HepG2 (cell line): ENCODE measurements at regions not wholly inside any gene's neighbourhood (a gene's known extent, or its start where the extent isn't known, plus 50 kb on each side); places are given as distances from the start of the nearest gene placed in this dataset.

ENCODE experiments used
- ATAC-seq: fragments of 200-7000 bp; cut with Tn5 transposase; 3 replicates; pipeline ENCODE4 v1.9.1; 2020; ENCODE audit warnings: mild to moderate bottlenecking, moderate library complexity
- BruUV-seq: library from RNA; stranded (reverse); fragments of 400-500 nt; replicated peaks from 2 replicates; lab custom pipeline; 2021; lab: Mats Ljungman, UMichigan
- CTCF ChIA-PET: fragments of 300-600 bp; formaldehyde crosslinking; extraction: SDS; loops from one replicate; lab custom pipeline; 2021; ENCODE audit warnings: low total read pairs, inconsistent platforms, low intra/inter-chr PET ratio; lab: Yijun Ruan, JAX
- POLR2A ChIA-PET: fragments of 350-600 bp; sonication (Branson Sonifier 250); formaldehyde crosslinking; loops from one replicate; lab custom pipeline; 2020; ENCODE audit warnings: antibody characterized with exemption, inconsistent platforms; lab: Yijun Ruan, JAX
- DNase-seq: peaks from one replicate; pipeline ENCODE4 v3.0.0-alpha.2; 2015; ENCODE audit warnings: low spot score
- FAIRE-seq: peaks from 3 replicates; lab custom pipeline; 2011; peaks lifted over from hg19 to GRCh38; lab: Jason Lieb, UNC
- H2AFZ ChIP-seq: one replicate; pipeline ENCODE4 v1.6.1; 2011; ENCODE audit warnings: low read length, inconsistent platforms
- H3K27ac ChIP-seq: fragments of 300-600 bp; 3 replicates; pipeline ENCODE4 v1.8.0; 2011; ENCODE audit warnings: mixed run types, mild to moderate bottlenecking, mixed read lengths, low read length, inconsistent platforms; ENCODE audit not compliant: insufficient read depth; ENCODE audit errors: extremely low read length
- H3K27me3 ChIP-seq, 2 experiments: fragments of 200-600 bp in 1 of 2; 2 replicates in 1 of 2; 3 replicates in 1 of 2; pipeline versions ENCODE4 v1.6.0 to v1.8.0; 2011; ENCODE audit warnings: low read length in 2 of 2, mild to moderate bottlenecking in 2 of 2, moderate library complexity in 2 of 2, inconsistent platforms in 1 of 2; ENCODE audit not compliant: insufficient read depth in 2 of 2, control insufficient read depth in 1 of 2
- H3K36me3 ChIP-seq, 2 experiments: fragments of 200-600 bp in 1 of 2; replicated peaks in 1 of 2; 2 replicates in 1 of 2; 3 replicates in 1 of 2; pipeline versions ENCODE4 v1.5.1 to v1.8.0; 2011; ENCODE audit warnings: low read length in 2 of 2, inconsistent platforms in 1 of 2; ENCODE audit not compliant: insufficient read depth in 2 of 2, control insufficient read depth in 1 of 2
- H3K4me1 ChIP-seq: 2 replicates; pipeline ENCODE4 v1.5.1; 2012; ENCODE audit warnings: low read length, inconsistent platforms; ENCODE audit not compliant: insufficient read depth
- H3K4me2 ChIP-seq: 2 replicates; pipeline ENCODE4 v1.6.0; 2011; ENCODE audit warnings: low read depth, low read length, inconsistent platforms
- H3K4me3 ChIP-seq, 3 experiments: fragments of 200-600 bp in 1 of 3; sonication (generic), shearing (Covaris generic) in 1 of 3; replicated peaks in 1 of 3; 2 replicates each; pipeline ENCODE4 v1.5.1; 2011 to 2016; ENCODE audit warnings: low read length in 3 of 3, inconsistent platforms in 2 of 3, low read depth in 2 of 3, mild to moderate bottlenecking in 2 of 3, control low read depth in 1 of 3, mixed read lengths in 1 of 3; ENCODE audit not compliant: insufficient read depth in 1 of 3
- H3K79me2 ChIP-seq: one replicate; pipeline ENCODE4 v1.6.1; 2011; ENCODE audit warnings: low read length, inconsistent platforms; ENCODE audit not compliant: insufficient read depth
- H3K9ac ChIP-seq: 2 replicates; pipeline ENCODE4 v1.6.0; 2011; ENCODE audit warnings: mild to moderate bottlenecking, low read depth, low read length, inconsistent platforms; ENCODE audit not compliant: insufficient read depth
- H3K9me3 ChIP-seq: 2 replicates; pipeline ENCODE4 v1.5.1; 2012; ENCODE audit warnings: mild to moderate bottlenecking, low read length
- H4K20me1 ChIP-seq: 2 replicates; pipeline ENCODE4 v1.6.0; 2011; ENCODE audit warnings: inconsistent platforms, mild to moderate bottlenecking, low read length, moderate library complexity; ENCODE audit not compliant: insufficient read depth
- ATF3 ChIP-seq: sonication (generic); formaldehyde crosslinking; IDR thresholded peaks from 2 replicates; pipeline ENCODE4 v1.4.0; 2020; ENCODE audit warnings: missing genetic modification reagents
- CBX5 ChIP-seq: sonication (generic); formaldehyde crosslinking; IDR thresholded peaks from 2 replicates; pipeline ENCODE4 v1.4.0; 2020; ENCODE audit warnings: missing genetic modification reagents, borderline replicate concordance
- CENPX ChIP-seq: sonication (generic); formaldehyde crosslinking; IDR thresholded peaks from 2 replicates; pipeline ENCODE4 v1.9.0; 2021; ENCODE audit warnings: mild to moderate bottlenecking, missing genetic modification reagents, moderate library complexity
- DNMT3B ChIP-seq: conservative IDR thresholded peaks from 2 replicates; pipeline ENCODE4 v1.6.1; 2016; ENCODE audit warnings: missing biosample characterization, control low read depth
- ELF3 ChIP-seq: IDR thresholded peaks from 2 replicates; pipeline ENCODE4 v1.6.1; 2016; ENCODE audit warnings: missing genetic modification reagents, missing compliant biosample characterization
- HHEX ChIP-seq: IDR thresholded peaks from 2 replicates; pipeline ENCODE4 v1.6.1; 2016; ENCODE audit warnings: control low read depth
- PRMT3 ChIP-seq: sonication (generic); formaldehyde crosslinking; IDR thresholded peaks from 2 replicates; pipeline ENCODE4 v1.8.1; 2022; ENCODE audit warnings: low read depth, mild to moderate bottlenecking, moderate library complexity, missing genetic modification reagents, borderline replicate concordance
- TBL1XR1 ChIP-seq: fragments of 150-350 bp; IDR thresholded peaks from 2 replicates; pipeline ENCODE4 v1.6.1; 2014; ENCODE audit warnings: borderline replicate concordance, low read length; ENCODE audit not compliant: partially characterized antibody
- ZNF407 ChIP-seq: sonication (generic); formaldehyde crosslinking; IDR thresholded peaks from one replicate; pipeline ENCODE4 v1.5.1; 2020; ENCODE audit warnings: mild to moderate bottlenecking, missing genetic modification reagents; ENCODE audit errors: not compliant biosample characterization
- WGBS: methylation state at CpG from one replicate; pipeline ENCODE4 v1.1.6; 2017; ENCODE audit warnings: low lambda C conversion rate; 5-methylcytosine and 5-hydroxymethylcytosine counted together
- in situ Hi-C: cut with HindIII; loops from 2 replicates; pipeline ENCODE4 v1.10.0; 2017; ENCODE audit warnings: low pct_unique_long_range_greater_than_20kb; ENCODE audit not compliant: extremely low pct_ligation_motif_present
- intact Hi-C: fragments of 100-400 bp; cut with micrococcal nuclease; formaldehyde crosslinking; loops from one replicate; pipeline ENCODE4 v1.10.0; 2022; ENCODE audit not compliant: unreplicated experiment
- TF ChIP-seq, protein P1 (sequence below), 2 experiments: sonication (generic) in 1 of 2; formaldehyde crosslinking in 1 of 2; IDR thresholded peaks; 2 replicates each; pipeline versions ENCODE4 v1.6.1 to v1.9.0; 2014 to 2022; ENCODE audit warnings: antibody characterized with exemption in 1 of 2, borderline replicate concordance in 1 of 2, inconsistent platforms in 1 of 2, low read depth in 1 of 2, missing genetic modification reagents in 1 of 2

DNA sequence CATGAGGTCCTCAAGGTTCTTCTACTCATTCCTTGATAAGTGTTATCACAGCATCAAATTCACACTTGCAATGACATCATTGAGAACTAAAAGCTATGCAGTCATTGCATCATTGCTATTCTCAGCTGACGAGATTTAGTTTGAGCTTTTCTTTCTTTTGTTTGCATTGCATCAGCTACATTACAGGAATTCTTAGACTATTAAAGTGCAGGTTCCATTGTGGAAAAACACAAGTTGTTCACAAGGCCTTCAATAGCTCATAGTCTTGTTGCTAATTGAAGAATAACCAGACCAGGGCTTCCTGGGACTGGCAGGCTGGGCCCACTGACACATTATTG is 139.3 kb downstream of the CXCL12 start:
- Histone ChIP-seq H2AFZ (no peak overlapping the region), H3K4me3 (peak overlapping the region in 1 of 3 experiments; percentile 12; a peak in 1 of 6 replicates), H3K9ac (peak overlapping the region; percentile 71), H3K9me3 (no peaks in the 10 kb centered on the region), H3K4me1 (peaks cover 74% of the 10 kb centered on the region), H3K79me2 (no peaks in the 10 kb centered on the region), H3K4me2 (peak overlapping the region; percentile 78), H3K36me3 (no peaks in the 10 kb centered on the region), H3K27ac (peak overlapping the region; percentile 83), H3K27me3 (no peaks in the 10 kb centered on the region), H4K20me1 (no peaks in the 10 kb centered on the region)
- POLR2A ChIA-PET = interaction anchor here (0.9 to 1.9 kb wide), 4 partner anchors 9 to 14 kb away, joined by 5 to 32 read pairs (median 10); no protein-coding TSS in a partner anchor
- intact Hi-C loops (loop anchor here (1.0 kb wide), 2 partner anchors 8 to 14 kb away; no protein-coding TSS in a partner anchor), in situ Hi-C loops (no loop called here)
- 11% methylated on average over 1 of the region's 1 CpG for WGBS
- no TSS peak for BruUV-seq
- peak; percentile 63 for ATAC-seq
- peak; percentile 90 for DNase-seq
- no peak for FAIRE-seq
- CTCF ChIA-PET = no interaction called here
- TF ChIP-seq, protein P1, sequence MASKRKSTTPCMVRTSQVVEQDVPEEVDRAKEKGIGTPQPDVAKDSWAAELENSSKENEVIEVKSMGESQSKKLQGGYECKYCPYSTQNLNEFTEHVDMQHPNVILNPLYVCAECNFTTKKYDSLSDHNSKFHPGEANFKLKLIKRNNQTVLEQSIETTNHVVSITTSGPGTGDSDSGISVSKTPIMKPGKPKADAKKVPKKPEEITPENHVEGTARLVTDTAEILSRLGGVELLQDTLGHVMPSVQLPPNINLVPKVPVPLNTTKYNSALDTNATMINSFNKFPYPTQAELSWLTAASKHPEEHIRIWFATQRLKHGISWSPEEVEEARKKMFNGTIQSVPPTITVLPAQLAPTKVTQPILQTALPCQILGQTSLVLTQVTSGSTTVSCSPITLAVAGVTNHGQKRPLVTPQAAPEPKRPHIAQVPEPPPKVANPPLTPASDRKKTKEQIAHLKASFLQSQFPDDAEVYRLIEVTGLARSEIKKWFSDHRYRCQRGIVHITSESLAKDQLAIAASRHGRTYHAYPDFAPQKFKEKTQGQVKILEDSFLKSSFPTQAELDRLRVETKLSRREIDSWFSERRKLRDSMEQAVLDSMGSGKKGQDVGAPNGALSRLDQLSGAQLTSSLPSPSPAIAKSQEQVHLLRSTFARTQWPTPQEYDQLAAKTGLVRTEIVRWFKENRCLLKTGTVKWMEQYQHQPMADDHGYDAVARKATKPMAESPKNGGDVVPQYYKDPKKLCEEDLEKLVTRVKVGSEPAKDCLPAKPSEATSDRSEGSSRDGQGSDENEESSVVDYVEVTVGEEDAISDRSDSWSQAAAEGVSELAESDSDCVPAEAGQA (IDR thresholded peaks at IDR 0.05; ENCODE audit: low read depth) = 0 out of 2 replicates have a peak, but pooled peaks have one; percentile 37
- TF ChIP-seq, protein P1 (CRISPR knock-in tag; IDR thresholded peaks at IDR 0.05; ENCODE audit: borderline replicate concordance) = no peak
- TF ChIP-seq CENPX (no peak), ZNF407 (no peak), ELF3 (CRISPR knock-in tag) (peak; percentile 78), TBL1XR1 (peak; percentile 87), CBX5 (CRISPR knock-in tag) (peak; percentile 42; the same call in 1 of the 2 replicates), ATF3 (CRISPR knock-in tag) (peak; percentile 100), HHEX (0 out of 2 replicates have a peak, but pooled peaks have one; percentile 23), DNMT3B (peak; percentile 79), PRMT3 (CRISPR knock-in tag) (no peak)
